Right kidney (tissue), 1 donor: ENCODE measurements at regions not wholly inside any gene's neighbourhood (a gene's known extent, or its start where the extent isn't known, plus 50 kb on each side); places are given as distances from the start of the nearest gene placed in this dataset.

Source experiments
- DNase-seq: peaks from one replicate; pipeline ENCODE4 v3.0.0-alpha.2; 2016

DNA sequence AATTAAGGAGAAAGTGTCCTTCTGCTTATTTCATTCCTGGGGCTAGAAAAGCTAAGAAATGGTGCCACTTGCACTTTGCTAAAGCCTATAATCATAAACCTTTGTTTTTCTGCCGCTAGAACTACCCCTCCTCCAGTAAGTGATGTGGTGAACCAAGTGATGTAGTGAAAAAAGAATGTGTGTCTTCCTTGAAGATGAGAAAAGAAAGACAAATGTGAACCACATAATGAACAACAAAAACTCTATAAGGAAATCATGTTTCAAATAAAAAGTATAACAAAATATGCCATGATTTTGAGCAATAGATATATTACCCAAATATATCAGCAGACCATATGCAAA lies 179.0 kb upstream of the SGCD start:
- DNase-seq, result no peak

DNA sequence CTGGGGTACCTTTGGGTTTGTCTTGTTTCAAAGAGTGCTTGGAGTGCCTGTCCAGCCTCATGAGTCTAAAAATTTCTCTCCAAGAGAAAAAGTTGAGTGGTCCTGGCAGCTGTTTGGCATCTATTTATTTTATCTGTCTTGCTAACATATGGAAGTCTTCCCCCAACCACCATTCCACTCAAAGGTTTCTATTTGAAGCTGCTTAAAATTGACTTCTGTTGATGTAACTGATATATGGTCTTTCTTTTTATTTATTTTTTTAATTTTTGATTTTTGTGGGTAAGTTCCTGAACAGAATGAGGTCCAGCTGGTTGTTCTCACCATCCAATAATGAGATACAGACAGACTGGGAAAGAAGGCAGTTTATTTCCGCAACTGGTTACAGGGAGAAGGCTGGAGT lies 178.7 kb upstream of the SGCD start:
- DNase-seq, result no peak

DNA sequence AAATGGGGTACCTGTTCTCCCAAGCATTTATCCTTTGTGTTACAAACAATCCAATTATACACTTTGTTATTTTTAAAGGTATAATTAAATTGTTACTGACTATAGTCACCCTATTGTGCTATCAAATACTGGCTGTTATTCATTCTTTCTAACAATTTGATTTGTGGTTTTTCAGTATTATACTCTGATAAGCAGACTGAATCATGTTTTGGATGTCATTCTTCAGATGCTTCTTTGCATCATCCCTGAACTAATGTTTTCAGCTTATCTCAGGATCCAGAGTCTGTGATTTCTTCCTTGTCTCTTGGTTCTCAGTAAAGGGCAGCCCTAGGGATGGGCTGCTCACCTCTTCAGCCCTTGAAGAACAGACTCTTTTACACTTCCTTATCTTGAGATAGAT lies 177.8 kb upstream of the SGCD start:
- DNase-seq, result no peak

DNA sequence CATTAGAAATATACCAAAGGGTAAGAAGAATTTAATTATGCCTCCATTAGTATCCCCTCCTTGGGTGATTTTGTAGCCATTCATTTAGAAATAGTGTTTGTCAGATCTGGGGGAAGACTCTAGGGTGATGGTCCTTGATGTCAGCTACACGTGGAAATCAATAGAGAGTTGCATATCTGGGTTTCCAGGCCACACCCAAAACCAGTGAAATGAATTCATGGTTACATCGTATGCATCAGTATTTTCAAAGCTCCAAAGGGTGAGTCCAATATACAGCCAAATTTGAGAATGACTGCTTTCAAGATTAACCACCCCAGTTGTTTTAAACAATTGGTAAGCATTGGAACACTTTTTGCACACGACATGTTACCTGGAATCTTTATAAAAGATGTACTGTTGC lies 173.4 kb upstream of the SGCD start:
- DNase-seq, result no peak

DNA sequence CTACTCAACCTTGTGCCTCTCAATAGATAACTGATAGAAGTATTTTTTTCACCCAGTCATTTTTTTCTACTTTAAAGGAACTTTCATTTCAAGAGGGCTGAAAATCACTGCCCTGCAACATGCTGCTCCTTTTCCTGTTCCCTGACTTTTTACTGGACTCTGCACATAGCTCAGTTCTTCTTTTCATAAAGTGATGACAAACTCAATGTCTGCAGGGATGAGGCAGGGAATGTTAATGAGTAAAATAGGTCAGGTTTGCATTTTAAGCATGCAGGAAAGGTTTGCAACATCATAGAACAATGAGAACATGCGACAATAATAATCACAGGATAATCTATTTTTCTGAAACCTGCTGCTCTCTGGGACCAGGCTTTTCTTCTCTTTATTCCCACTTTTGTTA lies 172.2 kb upstream of the SGCD start:
- no peak for DNase-seq

DNA sequence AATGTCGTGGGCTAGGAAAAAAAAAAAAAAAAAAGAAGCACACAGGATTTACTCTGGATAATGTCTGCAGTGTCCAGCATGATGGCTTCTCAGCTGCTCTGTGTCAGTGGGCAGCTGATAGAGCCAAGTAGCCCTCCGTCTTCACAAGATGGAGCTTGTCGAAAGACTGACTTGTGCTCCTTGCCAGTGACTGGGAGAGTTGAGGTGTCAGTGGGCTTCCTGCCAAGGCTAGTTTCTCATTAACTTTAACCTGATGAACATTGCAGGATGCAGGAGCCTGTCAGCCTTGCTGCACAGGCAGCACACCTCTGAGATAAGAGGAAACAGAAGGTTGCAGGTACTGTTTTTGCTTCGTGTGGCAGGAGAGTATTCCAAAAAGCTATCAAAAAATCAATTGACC lies 171.4 kb upstream of the SGCD start:
- no peak for DNase-seq

DNA sequence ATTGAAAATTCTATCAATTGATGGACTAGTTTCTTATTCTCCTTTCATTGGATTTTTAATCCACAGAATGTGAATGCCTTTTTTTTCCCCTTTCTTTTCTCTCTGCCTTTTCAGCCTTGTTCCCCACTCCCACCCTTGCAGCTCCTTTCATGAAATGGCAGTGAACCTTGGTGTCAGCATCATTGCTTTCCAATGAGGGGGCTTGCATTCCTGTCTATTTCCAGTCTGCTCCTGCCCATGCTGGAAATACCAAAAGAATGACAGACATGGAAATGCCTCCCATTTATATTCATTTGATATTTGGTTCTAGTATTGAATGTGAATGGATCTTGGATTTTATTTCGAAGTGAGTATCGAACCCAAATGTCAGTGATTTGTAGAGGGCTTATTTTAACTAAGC lies 162.7 kb upstream of the SGCD start:
- DNase-seq, result no peak

DNA sequence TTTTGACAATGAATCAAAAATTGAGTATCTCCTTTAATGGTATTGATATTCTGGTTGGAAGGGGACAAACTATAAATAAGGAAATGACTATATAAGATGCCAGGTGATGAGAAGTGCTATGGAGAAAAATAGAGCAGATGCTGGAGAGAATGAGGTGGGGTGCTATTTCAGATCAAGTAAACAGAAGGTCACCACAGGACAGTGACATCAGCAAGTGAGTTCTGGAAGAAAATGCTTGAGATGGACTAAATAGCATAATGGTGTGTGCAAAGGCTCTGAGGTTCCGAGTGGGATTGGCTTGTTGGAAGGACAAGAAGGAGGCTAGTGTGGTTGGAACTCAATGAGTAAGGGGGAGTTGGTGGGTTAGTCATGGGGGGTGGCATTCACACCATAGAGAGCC lies 157.5 kb upstream of the SGCD start:
- no peak for DNase-seq

DNA sequence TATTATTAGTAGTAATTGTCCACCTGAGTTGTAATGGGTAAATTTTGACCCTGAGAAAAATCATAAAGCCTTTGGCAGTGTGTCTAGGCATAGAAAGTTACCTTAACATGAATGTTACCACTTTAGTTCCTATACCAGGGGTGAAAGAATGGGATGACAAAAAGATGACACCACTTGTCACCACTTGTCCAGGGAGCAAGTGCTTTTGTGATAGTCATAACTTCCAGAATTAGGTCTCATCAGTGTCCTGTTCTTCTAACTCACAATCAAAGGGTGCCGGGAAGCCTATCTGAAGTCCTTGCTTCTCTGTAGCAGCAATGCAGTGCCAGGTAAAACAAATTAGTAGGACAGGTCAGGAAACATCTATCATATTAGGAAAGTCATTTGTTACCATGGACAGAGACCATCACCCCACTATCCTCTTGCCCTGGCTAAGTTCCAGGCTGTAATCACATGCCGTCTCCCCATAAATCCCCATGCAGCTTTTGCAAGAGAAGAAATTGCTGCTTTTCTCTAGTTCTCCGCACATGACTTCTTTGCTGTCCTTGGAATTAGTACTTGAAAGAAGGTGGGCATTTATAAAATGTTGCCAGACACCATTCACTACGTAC lies 156.5 kb upstream of the SGCD start:
- DNase-seq, result no peak

DNA sequence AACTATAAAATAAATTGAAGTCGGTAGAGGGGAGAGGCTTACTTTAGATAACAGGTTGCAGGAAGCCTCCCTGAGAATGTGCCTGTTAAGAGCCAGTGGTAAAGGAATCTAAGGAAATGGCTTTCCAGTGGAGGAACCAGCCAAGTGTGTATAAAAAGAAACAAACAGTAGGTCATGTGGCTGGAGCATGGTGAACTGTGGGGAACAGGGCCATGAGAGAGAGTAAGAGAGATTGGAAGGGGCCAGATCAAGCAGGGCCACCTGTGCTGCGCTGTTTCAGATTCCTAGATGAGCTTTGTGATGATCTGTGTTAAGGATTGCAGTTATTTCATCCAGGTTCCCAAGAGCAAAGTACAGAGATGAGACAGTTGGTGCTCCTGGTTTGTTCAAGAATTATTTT lies 152.7 kb upstream of the SGCD start:
- DNase-seq, result no peak

DNA sequence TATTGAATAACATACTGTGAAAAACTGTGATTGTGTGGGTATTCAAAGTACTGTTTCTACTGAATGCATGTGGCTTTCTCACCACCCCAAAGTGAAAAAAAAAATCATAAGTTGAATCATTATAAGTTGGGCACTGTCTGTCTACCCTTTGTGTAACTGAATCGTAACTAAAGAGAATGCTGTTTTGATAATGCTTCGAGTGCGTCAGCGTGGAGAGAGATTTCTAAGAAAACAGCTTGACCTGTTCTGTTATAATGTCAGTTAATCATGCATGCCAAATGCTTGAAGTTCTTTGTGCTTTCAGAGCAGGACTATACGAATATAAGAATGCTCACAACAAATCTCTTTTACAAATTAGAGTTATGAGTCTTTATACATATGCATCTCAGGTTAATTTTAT lies 148.8 kb upstream of the SGCD start:
- no peak for DNase-seq

DNA sequence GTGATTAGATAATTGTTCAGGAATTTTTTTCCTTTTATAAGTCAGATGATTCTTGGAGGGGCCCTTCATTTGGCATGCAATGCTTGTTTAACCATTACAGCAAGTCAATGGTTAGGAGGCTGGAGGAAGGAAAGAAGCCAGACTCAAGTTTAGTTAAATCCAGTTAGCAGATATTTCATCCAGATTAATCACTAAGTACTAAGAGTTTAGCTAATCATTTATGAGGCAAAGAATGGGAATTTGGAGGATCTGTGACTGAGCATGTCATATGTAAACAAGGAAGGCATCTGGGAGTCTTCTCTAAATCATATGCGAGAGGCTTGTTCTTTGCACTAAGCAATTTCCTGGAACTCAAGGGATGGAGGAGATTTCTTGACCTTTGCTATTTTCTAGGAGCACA lies 145.3 kb upstream of the SGCD start:
- no peak for DNase-seq

DNA sequence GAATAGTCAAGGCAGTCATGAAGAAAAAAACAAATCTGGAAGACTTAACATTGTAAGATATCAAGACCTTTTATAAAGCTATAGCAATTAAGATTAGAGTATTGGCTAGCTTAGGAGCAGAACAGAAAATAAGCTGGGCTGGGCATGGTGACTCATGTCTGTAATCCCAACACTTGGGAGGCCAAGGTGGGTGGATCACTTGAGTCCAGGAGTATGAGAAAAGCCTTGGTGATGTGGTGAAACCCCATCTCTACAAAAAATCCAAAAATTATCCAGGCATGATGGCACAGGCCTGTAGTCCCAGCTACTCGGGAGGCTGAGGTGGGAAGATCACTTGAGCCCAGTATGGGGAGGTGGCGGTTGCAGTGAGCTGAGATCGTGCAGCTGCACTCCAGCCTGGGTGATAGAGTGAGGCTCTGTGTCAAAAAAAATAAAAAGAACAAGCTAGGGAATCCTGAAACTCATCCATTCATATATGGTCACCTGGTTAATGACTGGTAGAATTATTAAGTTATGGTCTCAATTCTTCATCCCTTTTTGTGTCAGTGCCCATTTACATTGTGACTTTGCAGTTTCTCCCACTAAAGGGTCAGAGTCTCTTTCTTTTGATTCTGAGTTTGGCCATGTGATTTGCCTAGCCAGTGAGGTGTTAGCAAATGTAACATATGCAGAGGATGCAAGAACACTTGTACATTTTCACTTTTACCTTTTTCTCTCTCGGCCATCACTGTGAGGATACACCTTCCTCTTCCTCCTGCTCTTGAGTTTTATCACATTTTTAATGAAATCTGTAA lies 144.6 kb upstream of the SGCD start:
- DNase-seq, result no peak

DNA sequence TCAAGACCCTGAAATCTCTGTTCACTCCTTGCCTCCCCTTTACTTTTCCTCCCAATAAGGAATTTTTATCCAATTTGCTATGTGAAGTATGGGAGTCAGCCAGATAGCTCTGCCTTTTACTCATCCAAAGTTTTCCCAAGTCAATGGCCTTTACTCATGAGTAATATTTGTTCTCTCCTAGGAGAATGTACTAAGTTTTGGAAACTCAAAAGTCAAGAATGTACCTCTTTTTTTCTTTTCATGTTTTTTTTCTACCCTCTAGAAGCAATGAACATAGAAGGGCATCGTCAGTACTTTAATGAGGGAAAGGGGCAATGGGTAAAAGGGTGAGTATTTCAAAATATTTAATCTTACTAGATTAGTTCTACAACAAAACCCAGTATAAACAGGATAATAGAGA lies 140.2 kb upstream of the SGCD start:
- DNase-seq, result no peak

DNA sequence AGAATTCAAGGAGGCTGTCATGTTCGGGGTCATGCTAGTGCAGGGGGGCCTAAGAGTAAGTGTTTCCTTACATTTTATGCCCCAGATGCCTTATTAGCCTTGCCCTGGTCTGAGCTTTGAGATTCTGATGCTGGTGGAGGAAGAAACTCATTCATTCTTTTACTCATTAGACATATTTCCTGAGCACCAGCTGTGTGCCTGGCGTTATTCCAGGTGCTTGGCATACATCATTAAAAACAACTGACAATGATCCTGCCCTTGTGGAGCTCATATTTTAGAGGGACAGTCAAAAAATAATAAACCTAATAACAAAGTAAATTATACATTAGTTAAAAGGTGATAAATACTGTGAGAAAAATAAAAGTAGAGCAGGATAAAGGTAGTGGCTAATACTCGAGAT lies 138.9 kb upstream of the SGCD start:
- no peak for DNase-seq

DNA sequence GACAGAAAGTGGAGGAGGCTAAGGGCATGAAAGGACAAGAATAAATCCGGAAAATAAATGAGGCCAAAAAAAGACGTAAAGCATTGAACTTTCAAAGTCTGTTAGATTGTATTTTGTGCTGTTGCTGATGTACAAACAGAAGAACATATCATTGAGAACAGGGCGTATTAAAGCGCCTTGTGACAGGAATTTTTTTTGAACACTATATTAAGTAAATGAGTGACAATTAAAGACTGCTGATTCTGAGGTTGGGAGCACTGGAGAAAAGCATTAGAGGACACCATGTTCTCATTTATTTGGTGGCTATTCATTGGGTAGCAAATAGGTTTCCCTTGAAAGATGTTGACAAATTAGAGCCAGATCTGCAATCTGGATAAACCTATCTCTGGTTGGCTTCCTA lies 137.3 kb upstream of the SGCD start:
- DNase-seq, result no peak

DNA sequence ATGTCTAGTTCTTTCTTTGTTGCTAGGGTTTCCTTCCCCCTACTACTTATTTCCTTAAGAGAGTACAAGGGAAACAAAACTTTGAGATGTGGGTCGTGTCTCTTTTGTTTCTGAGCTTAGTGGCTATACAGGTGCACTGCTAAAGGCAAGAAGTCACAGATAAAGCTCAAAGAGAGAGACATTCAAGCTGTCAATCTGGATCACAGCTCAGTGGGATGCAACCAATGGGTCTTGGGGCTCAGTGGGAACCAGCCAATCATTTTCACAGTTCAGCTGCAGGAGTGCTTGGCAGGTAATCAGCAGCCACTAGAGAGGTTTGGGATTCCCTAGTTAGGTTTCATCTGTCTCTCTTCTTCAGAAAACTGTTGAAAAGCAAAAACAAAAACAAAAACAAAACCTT lies 135.4 kb upstream of the SGCD start:
- DNase-seq, result no peak

DNA sequence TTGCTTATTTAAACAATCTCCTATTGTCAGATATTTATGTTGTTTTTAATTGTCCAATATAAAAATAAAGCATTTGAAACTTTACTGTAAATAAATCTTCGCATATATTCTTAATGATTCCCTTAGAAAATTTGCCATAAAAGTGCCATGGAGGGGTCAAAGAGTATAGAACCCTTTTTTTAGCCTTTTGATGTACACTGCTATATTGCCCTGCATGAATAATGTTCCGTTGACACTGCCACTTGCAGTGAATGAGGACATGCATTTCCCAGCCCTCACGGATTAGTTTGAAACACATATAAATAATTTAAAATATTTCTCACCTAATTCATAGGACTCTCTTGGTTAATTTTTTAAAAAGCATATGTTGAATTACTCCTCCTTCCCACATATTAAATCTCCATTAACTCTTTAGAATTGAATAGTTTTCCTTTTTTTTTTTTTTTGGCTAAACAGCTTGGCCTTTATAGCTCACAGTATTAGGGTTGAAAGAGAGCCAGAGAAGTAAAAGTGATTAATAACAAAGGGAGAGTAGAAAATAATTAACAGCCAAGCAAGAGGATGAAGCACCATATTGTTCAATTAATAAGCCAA lies 129.8 kb upstream of the SGCD start:
- DNase-seq, result no peak

DNA sequence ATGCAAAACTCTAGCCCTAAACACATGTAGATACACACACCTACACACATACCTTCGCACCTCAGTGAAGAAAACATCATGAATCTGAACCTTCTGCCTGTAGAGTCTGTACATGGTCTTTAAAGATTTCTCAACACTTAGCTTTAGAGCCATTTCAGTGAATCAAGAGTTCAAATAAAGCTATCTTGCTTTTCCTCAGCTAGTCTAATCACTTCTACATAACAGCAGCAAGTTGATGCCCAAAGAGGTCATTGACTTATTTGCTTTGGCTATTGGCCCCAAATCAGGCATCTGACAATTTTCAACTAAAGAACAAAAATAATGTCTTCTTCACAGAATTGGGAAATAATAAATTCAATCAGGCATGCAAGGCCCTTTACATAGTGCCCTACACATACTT lies 127.9 kb upstream of the SGCD start:
- DNase-seq, result no peak

DNA sequence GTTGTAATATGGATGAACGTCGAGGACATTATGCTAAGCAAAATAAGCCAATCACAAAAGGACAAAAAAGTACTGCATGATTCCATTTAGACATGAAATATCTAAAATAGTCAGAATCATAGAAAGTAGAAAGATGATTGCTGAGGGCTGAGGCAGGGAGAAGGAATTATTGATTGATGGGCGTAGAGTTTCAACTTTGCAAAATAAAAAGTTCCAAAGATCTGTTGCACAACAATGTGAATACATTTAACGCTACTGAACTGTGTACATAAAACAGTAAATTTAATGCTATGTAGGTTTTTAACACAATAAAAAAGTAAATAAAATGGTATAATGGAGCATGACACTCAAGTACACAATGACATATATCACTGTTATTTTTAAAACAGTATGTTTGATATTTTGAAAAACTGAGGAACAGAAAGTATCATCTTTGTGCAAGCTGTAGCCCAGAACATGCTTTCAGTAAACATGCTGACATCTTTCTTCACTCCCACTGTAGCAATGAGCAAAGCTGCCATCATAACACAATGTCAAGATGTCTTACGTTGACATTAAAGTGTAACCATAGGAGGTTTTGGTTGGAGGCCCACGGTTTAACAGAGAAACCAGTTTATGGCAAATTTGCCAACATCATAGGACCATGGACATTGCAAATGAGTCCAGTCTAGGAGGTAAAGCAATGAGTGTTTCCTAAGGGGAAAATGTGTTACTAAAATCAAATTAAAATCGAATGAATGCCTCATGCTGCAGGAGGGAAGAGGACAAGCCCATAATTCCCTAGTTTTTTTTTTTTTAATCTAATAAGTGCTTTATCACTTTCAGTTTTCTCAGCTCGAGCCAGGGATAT lies 125.8 kb upstream of the SGCD start:
- no peak for DNase-seq

DNA sequence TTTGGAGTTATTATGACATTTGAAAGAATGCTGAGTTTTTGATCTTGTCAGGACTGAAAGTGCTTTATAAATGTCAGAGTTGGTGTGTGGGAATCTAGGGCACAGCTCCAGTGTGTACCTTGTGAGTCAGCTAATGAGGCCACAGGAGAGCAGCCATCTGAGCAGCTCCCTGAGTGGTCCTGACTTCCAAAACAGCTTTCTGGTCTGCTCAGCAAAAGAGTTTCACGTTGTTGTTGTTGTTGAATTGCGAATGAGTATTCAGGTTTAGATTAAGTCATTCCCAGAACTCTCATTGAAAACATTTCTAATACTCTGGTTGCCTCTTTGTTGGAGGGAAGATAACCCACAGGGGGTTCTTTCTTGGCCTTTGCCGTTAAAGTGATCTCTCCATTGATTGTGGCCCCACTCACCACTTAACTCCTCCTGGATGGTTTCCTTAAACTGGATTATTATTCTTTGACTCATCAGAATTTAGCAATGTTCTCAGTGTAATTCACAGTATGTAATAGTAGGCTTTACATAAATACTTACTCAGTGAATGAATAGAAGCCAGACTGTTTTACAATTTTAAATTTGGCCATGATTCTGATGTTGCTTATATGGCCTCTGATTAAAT lies 125.1 kb upstream of the SGCD start:
- no peak for DNase-seq

DNA sequence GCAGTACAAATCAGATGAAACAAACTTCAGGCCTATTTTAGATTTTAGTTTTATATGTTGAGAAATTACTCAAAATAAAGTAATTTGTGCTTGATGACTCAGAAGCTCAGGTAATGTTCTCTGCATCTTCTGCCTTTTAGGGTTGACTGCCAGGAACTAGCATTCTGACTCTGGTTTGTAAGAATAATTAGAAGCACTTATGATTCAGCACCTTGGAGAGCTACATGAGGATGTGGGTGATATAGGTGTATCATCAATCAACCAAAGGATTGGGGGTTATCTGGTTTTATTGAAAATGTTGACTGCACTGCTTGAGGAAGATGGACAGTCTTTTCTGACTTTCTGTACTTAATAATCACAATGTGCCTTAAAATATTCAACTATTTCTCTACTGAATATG lies 118.7 kb upstream of the SGCD start:
- no peak for DNase-seq
